IPS-11a (cell line): ENCODE measurements at regions not wholly inside any gene's neighbourhood (a gene's known extent, or its start where the extent isn't known, plus 50 kb on each side); places are given as distances from the start of the nearest gene placed in this dataset.
"Not testable (repeated sequence)": the region's sequence is repeated elsewhere in the genome, so short reads cannot be mapped to it uniquely, and the experiment has no call there.

Source experiments
- H3K4me3 ChIP-seq: one replicate; pipeline ENCODE4 v1.5.1; 2013; ENCODE audit warnings: low read depth, low read length, control low read depth

DNA sequence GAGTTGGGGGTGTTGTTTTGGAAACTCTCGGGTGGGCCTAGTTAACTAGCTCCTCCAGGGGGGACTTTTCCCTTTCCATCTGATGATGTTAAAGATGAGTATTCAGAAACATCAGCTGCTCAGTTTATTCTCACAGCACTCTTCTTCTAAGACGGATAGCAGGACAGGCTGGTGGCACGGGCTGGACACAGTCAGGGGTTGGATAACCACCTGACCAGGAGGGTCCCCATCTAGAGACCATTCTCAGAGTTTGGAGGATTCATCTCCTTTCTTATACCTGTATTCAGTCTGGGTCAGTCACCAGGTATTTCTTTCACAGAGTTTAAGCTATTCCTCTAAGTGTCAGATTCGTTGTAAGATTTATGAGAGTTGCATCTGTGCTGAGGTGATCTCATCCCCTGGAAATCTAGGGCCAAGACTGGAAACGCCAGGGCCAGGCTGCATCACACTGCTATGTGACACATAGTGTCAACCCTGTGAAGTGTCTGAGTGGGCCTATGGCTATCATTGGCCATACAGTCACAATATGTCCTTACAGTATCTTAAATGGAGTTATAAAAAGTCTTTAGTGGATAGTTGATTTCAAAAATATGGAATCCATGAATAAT, 111.7 kb downstream of the FAM50B start:
- H3K4me3 ChIP-seq, result no peak overlapping the region

DNA sequence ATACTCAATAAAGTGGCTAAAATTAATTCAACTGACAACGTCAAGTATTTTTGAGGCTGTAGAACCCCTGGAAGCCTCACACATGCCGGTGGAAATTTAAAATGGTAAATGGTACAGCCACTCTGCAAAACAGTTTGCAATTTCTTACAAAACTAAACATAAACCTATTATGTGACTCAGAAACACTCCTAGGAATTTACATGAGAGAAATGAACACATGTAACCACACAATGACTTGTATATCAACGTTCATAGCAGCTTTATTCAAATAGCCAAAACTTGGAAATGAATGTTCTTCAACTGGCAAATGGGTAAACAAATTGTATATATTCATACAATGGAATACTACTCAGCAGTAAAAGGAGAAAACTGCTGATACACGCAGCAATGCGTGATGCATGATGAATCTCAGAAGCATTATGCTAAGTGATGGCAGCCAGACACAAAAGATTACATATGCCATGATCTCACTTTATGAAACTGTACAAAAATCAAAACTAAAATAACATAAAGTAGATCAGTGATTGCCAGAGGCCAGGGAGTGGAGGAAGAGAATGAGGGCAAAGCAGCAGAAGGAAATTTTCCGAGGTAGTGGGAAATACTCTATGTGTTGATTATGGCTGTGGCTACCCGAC, 112.5 kb downstream of the FAM50B start:
- no peak overlapping the region for H3K4me3 ChIP-seq

DNA sequence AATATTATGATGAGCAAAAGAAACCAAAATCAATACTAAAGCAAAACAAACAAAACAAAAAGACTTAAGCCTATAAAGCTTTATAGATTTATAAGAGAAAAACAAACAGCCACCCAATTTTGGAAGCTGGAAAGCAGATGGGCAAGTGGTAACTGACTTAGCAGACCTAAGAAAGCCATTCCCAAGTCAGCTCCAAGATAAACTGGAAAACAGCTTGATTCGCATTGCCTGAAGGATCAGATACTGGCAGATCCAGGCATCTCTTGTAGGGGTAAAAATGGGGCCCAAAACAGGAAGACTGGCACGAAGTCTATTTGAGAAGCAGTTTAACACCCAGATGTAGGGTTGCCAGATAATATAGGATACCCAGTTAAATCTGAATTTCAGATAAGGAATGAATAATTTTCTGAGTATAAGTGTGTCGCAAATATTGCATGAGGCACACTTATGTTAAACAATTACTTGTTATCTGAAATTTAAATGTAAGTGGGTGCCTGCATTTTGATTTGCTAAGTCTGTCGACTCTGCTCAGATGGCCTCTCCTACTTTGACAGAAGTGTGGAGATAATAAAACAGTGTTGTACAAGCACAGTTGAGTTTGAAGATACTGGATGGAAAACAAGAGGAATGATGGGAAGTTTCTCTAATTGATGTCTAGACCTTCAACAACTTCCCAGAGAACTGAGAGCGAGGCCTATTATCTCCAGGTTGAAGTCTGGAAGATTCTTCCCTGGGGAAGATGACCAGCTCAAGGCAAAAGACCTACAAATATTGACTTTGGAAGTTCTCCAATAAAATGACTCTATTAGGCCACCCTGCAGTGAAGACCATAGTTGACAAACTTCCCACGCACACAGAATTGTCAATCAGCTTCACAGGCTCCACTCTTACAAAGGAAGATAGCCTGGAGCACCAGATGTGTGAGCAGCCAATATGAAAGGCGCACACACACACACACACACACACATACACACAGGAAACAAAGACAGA, 113.4 kb downstream of the FAM50B start:
- no peak overlapping the region for H3K4me3 ChIP-seq

DNA sequence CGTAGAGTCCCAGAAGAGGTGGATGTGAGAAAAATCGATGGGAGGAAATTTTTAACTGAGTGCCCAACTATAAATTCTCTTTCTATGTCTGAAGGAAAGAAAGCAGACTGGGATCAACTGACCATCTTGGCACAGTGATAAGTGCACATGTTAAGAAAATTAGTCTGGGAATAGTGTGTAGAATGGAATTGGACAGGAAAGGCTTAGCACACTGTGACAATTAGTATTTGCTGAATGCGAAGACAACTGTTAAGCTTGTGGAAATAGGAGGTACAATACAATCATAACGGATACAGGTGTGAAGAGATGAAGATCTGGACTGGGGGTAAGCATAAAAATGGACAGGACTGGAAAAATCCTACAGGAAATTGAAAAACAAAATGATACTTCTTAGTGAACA, 114.3 kb downstream of the FAM50B start:
- no peak overlapping the region for H3K4me3 ChIP-seq

DNA sequence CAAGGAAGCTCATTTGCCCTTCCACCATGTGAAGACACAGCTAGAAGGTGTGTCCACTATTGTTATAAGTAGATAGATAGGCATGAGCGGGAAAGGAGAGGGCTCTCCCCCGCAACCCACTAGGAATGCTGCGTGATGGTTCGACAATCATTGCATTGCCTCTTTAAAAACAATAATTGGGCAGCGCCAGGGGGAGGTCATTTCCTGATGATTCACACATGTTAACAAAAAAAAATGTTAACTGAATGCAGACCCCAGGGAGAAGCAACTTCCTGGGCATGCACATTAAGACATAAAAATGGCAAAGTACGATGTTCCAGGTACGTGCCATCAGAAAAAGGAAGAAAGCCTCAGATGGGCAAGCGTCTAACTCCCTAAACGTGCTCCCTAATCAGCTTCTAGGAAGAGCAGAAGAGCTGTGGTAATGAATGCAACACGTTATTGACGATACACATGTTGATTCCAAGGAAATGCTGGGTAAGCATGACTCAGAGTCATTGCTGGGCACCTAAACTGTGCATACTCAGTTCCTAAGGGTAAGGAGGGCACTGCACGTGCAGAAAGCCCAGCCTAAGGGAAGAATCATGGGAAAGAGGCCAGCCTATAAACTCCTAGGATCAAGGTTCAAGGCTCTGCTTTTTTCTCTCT, 113.7 kb downstream of the FAM217A start:
- no peak overlapping the region for H3K4me3 ChIP-seq

DNA sequence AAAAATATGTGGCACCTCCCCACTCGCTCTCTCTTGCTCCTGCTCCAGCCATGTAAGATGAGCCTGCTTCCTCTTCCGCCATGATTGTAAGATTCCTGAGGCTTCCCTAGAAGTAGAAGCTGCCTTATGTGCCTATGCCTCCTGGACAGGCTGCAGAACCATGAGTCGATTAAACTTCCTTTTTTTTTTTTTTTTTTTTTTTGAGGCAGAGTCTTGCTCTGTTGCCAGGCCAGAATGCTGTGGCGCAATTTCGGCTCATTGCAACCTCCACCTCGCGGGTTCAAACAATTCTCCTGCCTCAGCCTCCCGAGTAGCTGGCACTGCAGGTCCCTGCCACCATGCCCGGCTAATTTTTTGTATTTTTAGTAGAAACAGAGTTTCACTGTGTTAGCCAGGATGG, 112.5 kb downstream of the FAM217A start:
- H3K4me3 ChIP-seq, result no peak overlapping the region

DNA sequence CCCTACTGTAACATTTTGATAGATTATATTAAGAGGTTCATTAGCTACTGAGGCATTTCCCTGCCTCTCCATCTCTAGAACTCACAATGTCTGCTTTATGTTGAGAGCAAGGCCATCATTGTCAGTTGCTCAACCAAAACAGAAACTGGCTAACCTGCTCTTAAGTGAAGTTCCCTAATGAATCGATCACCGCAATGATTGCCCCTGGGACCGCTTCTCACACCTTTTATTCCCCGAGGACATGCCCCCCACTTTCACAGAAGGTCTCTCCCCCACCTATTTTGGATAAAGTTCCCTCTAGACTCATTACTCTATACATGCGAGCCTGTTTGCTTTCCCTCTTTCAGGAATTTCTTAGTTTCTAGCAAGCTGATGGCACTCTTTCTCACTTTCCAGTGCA, 108.8 kb downstream of the FAM217A start:
- no peak overlapping the region for H3K4me3 ChIP-seq

GRCh38 chr6:3973152-3973551, 105.8 kb downstream of the FAM217A start:
- not testable (repeated sequence) for H3K4me3 ChIP-seq

DNA sequence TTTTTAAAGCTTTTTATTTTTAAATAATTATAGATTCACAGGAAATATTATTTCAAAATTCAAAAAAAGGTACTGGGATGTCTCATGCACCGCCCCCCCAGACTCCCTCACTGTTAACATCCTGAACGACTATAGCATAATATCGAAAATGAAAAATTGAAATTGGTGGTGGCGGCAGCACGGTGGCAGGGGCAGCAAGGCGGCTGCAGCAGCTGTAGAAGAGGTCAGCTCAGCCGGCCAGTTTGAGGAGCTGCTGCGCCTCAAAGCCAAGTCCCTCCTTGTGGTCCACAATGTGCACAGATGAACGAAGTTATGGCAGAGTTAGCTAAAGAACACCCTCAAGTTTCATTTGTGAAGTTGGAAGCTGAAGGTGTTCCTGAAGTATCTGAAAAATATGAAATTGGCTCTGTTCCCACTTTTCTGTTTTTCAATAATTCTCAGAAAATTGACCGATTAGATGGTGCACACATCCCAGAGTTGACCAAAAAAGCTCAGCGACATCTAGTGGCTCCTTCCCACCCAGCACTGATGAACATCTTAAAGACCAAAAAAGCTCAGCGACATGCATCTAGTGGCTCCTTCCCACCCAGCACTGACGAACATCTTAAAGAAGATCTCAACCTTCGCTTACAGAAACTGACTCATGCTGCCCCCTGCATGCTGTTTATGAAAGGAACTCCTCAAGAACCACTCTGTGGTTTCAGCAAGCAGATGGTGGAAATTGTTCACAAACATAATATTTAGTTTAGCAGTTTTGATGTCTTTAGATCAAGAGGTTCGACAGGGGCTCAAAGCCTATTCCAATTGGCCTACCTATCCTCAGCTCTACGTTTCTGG, 100.8 kb downstream of the FAM217A start:
- no peak overlapping the region for H3K4me3 ChIP-seq

DNA sequence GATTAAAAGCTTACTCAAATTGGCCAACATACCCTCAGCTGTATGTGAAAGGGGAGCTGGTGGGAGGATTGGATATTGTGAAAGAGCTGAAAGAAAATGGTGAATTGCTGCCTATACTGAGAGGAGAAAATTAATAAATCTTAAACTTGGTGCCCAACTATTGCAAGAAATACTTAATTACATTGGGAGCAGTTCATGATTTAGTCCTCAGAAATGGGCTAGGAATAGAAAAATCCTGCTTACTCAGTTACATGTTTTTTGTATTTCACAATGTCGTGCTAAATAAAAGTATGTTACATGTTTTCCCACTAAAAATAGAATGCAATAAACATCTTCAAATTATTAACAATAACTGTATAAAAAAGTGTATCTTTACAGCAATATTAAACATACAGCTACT, 100.0 kb downstream of the FAM217A start:
- not testable (repeated sequence) for H3K4me3 ChIP-seq

- no peak overlapping the region for H3K4me3 ChIP-seq
These were observed 97.0 kb downstream of the FAM217A start for GRCh38 chr6:3981917-3982316.

- H3K4me3 ChIP-seq, result no peak overlapping the region
These were observed 95.2 kb downstream of the FAM217A start for GRCh38 chr6:3983778-3984177.

DNA sequence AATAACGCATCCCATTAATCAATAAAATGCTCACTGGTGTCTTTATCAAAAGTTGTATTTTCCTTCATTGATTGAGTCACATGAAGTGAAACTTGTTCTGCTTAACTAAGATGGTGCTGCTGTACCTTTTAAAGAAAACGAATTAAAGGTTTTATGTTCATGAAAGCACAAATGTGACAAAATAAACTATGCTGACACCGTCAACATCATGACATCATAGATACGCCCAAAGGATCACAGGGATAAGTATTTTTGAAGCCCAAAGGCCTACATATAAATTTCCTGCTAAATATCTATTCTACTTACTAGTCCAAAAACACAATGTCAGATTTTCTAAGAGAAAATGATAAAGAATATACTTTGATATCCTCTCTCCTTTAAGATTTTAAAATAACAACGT, 94.4 kb downstream of the FAM217A start:
- H3K4me3 ChIP-seq, result no peak overlapping the region

GRCh38 chr6:3986241-3986640, 92.7 kb downstream of the FAM217A start:
- H3K4me3 ChIP-seq, result no peak overlapping the region

DNA sequence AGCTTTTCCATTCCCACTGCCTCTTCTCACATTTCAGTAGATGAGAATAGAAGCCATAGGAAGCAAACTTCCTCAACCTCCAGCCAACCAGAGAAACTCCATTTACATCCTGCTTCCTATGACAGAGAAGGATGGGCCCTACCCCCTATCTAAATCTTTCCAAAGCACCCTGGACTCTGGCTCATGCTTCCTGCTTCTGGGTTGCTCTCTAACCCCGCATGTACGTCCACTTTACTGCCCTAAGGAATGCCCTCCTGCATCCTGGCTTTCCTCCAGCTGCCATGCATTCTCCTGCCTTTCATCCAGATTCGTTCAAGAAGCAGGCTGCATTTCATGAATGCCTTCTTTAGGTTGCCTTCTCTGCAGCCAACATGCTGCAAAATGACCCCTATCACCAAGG, 91.9 kb downstream of the FAM217A start:
- no peak overlapping the region for H3K4me3 ChIP-seq

DNA sequence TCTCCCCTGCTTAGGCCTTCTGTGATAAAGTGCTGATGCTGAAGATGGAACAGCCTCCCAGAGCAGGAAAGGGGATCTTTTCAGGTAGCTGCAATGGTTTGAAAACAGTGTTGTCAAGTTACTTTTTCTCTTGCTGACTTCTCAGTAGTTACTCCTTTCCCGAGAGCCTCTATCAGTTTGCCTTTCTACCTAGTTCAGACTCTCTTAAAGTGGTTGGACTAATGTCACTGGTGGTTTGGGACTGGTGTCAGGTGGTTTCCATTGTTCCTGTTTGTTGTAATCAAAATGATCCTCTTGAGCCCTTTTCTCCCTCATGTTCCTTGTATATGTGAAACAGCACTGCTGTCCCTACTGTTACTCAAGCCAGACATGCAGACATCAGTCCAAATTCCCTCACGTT, 91.4 kb downstream of the FAM217A start:
- no peak overlapping the region for H3K4me3 ChIP-seq

- no peak overlapping the region for H3K4me3 ChIP-seq
These were observed 88.0 kb downstream of the FAM217A start for GRCh38 chr6:3990692-3991491.

- H3K4me3 ChIP-seq, result no peak overlapping the region
These were observed 87.0 kb downstream of the FAM217A start for GRCh38 chr6:3991941-3992340.

DNA sequence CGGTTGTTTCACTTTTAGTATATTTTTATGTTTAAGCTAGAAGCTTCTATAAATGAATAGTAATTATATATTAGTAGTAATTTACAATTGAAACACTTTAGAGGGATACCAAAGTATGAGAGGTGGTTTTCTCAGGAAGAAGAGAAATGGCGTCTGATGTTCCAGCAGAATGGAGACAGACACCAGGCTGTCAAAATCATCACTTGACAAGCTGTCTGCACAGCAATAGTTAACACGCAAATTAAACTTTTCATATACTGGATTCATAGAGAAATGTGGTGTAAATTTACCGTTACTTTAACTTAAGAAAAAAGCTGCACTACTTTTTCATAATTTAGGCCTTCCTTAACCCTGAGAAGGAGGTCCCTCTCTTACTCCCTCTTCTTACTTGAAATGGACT, 82.6 kb downstream of the FAM217A start:
- H3K4me3 ChIP-seq, result no peak overlapping the region
